ENCODE measurements at regions not wholly inside any gene's neighbourhood (a gene's known extent, or its start where the extent isn't known, plus 50 kb on each side); places are given as distances from the start of the nearest gene placed in this dataset.

GRCh38 chr1:57621776-57622175, 197.9 kb upstream of the DAB1 start:
- TF ChIP-seq ZFX (IDR thresholded peaks at IDR 0.05; ENCODE audit: borderline replicate concordance): no peak
- TF ChIP-seq CTCF (IDR thresholded peaks at IDR 0.05): no peak
- H3K27ac ChIP-seq: no peak overlapping the region

- no peak overlapping the region for H3K27ac ChIP-seq
- TF ChIP-seq ZFX (IDR thresholded peaks at IDR 0.05; ENCODE audit: borderline replicate concordance) (no peak), CTCF (IDR thresholded peaks at IDR 0.05) (no peak)
These were observed 196.7 kb upstream of the DAB1 start for GRCh38 chr1:57620605-57621004.

GRCh38 chr1:57616921-57617320, 193.1 kb upstream of the DAB1 start:
- no peak overlapping the region for H3K27ac ChIP-seq
- TF ChIP-seq ZFX (IDR thresholded peaks at IDR 0.05; ENCODE audit: borderline replicate concordance) (no peak), CTCF (IDR thresholded peaks at IDR 0.05) (no peak)

GRCh38 chr1:57615956-57616355, 192.1 kb upstream of the DAB1 start:
- TF ChIP-seq ZFX (IDR thresholded peaks at IDR 0.05; ENCODE audit: borderline replicate concordance) (no peak), CTCF (IDR thresholded peaks at IDR 0.05) (no peak)
- no peak overlapping the region for H3K27ac ChIP-seq

- TF ChIP-seq ZFX (IDR thresholded peaks at IDR 0.05; ENCODE audit: borderline replicate concordance) (no peak), CTCF (IDR thresholded peaks at IDR 0.05) (no peak)
- H3K27ac ChIP-seq: no peak overlapping the region
These were observed 189.0 kb upstream of the DAB1 start for GRCh38 chr1:57612833-57613232.

- no peak for TF ChIP-seq CTCF (IDR thresholded peaks at IDR 0.05)
- TF ChIP-seq ZFX (IDR thresholded peaks at IDR 0.05; ENCODE audit: borderline replicate concordance): no peak
- no peak overlapping the region for H3K27ac ChIP-seq
These were observed 182.1 kb upstream of the DAB1 start for GRCh38 chr1:57605933-57606332.

- TF ChIP-seq ZFX (IDR thresholded peaks at IDR 0.05; ENCODE audit: borderline replicate concordance) (no peak), CTCF (IDR thresholded peaks at IDR 0.05) (no peak)
- no peak overlapping the region for H3K27ac ChIP-seq
These were observed 179.8 kb upstream of the DAB1 start for GRCh38 chr1:57603696-57604095.

All from 22Rv1 (cell line).